GM12874 (cell line): ENCODE measurements at regions not wholly inside any gene's neighbourhood (a gene's known extent, or its start where the extent isn't known, plus 50 kb on each side); places are given as distances from the start of the nearest gene placed in this dataset.

Experiments used
- TF ChIP-seq, protein P1 (sequence below): IDR thresholded peaks from 2 replicates; pipeline ENCODE4 v1.5.1; 2011; ENCODE audit warnings: low read depth, mild to moderate bottlenecking, control low read depth, low read length, moderate library complexity; ENCODE audit not compliant: insufficient read depth

DNA sequence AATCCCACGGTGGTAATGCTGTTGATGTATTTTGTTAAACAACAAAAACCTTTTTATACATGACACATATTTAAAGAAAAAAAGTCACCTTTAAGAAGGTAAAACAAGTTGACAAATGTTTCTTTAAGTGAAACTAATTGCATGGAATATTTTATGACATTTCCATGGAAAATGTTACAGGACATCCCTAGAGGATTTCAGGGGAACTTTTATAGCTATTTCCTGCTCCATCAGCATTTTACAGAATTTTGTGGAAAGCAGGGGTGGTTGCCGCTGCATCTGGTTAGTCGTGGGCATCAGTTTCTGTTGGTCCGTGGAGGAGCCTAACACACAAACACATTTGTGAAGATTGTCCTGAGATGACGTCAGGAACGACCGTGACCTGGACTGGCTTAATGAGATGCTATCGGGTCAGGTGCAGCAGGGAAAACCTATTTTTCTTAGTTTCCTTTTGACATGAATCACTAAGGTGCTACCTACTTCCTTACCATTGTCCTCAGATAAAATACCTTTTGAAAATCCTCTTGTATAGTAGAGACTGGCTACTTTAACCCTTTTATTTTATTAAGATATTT lies 305.1 kb downstream of the MAP2K6 start:
- TF ChIP-seq, protein P1, sequence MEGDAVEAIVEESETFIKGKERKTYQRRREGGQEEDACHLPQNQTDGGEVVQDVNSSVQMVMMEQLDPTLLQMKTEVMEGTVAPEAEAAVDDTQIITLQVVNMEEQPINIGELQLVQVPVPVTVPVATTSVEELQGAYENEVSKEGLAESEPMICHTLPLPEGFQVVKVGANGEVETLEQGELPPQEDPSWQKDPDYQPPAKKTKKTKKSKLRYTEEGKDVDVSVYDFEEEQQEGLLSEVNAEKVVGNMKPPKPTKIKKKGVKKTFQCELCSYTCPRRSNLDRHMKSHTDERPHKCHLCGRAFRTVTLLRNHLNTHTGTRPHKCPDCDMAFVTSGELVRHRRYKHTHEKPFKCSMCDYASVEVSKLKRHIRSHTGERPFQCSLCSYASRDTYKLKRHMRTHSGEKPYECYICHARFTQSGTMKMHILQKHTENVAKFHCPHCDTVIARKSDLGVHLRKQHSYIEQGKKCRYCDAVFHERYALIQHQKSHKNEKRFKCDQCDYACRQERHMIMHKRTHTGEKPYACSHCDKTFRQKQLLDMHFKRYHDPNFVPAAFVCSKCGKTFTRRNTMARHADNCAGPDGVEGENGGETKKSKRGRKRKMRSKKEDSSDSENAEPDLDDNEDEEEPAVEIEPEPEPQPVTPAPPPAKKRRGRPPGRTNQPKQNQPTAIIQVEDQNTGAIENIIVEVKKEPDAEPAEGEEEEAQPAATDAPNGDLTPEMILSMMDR, result no peak

DNA sequence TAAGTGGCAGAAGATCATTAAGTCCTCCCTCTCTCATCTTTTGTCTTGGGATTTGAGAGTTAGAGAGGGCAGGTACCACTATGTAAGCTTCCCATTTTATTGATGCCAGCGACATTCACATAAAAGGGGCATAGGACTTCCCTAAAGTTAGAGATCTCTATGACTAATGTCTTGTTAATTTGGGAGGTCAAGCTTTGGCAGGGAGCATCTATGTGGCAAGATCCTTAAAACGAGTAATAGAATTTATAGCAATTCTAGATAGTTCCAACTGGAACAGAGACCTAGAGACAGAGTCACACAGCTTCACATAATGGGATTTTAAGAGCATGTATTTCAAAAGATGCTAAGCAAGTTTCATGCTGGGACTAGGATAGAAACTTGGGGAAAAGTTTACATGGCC lies 308.0 kb downstream of the MAP2K6 start:
- TF ChIP-seq, protein P1, result no peak

DNA sequence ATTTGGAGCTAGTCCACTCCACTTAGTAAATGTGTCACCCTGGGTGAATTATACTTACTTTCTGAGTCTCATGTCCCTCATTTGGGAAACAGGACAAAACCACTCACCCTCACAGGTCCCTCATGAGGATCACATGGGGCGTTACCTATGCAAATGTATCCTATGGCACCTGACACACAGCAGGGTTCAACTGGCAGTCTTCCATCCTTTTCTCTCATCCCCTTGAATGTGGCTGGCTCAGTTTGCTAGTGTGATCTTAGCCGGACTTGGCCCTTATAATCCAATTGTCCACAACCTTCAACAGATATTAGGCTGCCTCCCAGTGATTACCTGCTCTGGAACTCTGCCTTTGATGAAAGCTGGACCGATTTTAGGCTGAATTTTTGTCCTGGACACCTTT lies 308.8 kb downstream of the MAP2K6 start:
- TF ChIP-seq, protein P1, result no peak

DNA sequence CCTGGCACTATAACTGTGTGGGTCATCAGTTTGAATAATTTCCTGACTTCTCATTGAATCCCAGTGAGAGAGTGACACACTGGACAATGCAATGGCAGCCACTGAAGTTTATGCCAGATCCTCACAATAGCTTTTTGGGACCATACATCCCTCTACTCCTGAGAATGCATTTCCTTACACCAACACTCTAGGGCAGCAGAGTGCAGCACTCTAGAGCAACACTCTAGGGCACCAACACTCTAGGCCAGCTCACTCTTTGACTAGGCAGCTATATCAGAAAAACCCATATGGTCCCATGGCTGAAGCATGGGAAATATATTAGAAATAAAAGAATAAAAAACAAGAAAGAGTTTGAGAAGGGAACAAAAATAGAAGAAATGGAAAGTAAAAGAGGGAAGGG lies 309.2 kb downstream of the MAP2K6 start:
- TF ChIP-seq, protein P1, result no peak

DNA sequence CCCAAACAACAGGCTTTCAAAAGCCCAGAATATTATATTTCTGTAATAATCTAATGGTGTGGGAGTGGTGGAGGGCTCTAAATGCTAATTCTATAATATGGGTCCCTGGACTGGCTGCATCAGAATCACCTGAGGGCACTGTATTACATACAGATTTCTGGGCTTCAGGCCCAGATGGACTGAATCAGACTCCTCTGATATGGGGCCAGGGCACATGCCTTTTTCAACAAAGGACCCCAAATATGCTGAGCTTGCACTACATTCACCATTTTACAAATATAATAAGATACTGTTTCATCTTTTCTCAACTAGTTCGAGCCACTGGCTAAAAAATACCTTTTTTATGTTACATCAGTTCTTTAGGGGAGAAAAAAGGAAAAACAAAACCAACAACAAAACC lies 309.7 kb downstream of the MAP2K6 start:
- TF ChIP-seq, protein P1, result no peak

DNA sequence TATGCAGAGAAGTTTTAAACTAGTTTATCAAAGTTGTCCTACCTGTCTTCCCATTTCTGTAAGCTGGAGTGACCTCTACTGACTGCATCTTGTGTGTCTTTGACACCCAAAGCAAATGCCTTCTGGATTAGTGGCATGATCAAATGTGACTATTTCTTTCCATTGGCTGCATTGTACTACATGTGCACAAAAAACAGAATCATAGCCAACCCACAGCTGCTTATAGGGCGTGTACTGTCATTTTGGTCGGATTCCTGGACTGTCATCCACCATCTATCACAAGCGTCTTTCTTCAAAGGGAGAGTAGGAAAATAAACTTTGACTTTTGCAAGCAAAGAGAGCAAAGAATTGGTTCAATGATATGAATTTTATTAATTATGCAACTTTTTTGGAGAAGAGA lies 310.6 kb downstream of the MAP2K6 start:
- TF ChIP-seq, protein P1, result no peak

DNA sequence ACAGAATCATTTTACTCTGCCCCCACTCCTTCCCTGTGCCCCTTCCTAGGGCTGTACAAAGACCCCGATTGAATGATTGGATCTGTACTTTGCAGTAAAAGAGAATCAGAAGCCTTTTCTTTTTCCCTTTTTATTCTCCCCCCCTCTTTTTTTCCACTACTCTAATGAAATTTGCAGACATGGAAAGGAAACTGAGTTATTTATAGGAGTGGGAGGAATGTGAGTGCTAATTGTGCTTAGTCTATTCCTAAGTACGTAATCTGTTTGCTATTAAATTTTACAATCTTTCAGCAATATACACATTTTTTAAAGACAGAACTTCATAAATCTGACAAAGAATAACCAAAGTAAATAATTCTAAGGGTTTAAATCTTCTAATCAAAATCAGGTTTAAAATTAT lies 314.3 kb downstream of the MAP2K6 start:
- TF ChIP-seq, protein P1, result no peak

DNA sequence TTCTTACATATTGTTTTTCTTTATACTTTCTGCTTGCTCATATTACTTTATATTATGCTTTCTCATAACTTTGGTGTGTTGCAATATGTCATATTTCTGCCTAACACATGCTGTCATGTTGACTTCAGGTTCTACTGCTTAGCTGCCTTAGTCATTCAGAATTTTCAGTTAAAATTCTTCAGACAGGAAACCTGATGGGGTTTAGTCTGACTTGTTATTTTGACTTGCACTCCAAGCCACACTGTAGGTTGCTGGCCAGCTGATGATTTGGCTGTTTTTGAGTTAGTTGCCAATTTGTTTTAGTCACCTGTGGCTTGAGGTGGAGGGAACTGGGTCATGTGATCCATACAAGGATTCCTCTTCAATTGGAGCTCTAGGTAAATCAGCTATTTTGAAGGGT lies 315.4 kb downstream of the MAP2K6 start:
- TF ChIP-seq, protein P1, result no peak
